HEK293 (cell line): ENCODE measurements at regions not wholly inside any gene's neighbourhood (a gene's known extent, or its start where the extent isn't known, plus 50 kb on each side); places are given as distances from the start of the nearest gene placed in this dataset.

Experiments
- CTCF ChIA-PET: fragments of 350-600 bp; formaldehyde crosslinking; extraction: SDS; loops from one replicate; lab custom pipeline; 2021; ENCODE audit warnings: antibody characterized with exemption; lab: Yijun Ruan, JAX
- POLR2A ChIA-PET: fragments of 300-600 bp; formaldehyde crosslinking; extraction: SDS; loops from one replicate; lab custom pipeline; 2020; ENCODE audit warnings: antibody characterized with exemption, inconsistent platforms; lab: Yijun Ruan, JAX
- H3K27ac ChIP-seq: fragments of 200-500 bp; sonication (Bioruptor generic); 2 replicates; pipeline ENCODE4 v1.5.1; 2014; ENCODE audit warnings: low read depth, low read length, control low read depth, inconsistent platforms; ENCODE audit errors: extremely low read depth
- H3K36me3 ChIP-seq, 2 experiments: fragments of 200-500 bp in 1 of 2; sonication (Bioruptor generic) in 1 of 2; 1 replicate in 1 of 2; 2 replicates in 1 of 2; pipeline ENCODE4 v1.5.1; 2014 to 2017; ENCODE audit warnings: inconsistent platforms in 2 of 2, low read length in 2 of 2; ENCODE audit not compliant: control insufficient read depth in 2 of 2, insufficient read depth in 1 of 2
- H3K4me1 ChIP-seq: fragments of 200-500 bp; sonication (Bioruptor generic); 2 replicates; pipeline ENCODE4 v1.5.1; 2014; ENCODE audit warnings: mild to moderate bottlenecking, low read length, inconsistent platforms; ENCODE audit not compliant: control insufficient read depth, insufficient read depth
- H3K4me3 ChIP-seq: 2 replicates; pipeline ENCODE4 v1.5.1; 2011; ENCODE audit warnings: low read depth, mild to moderate bottlenecking, control low read depth, low read length, moderate library complexity
- H3K9me3 ChIP-seq: fragments of 200-500 bp; sonication (Bioruptor generic); 2 replicates; pipeline ENCODE4 v1.5.1; 2014; ENCODE audit warnings: low read depth, low read length, inconsistent platforms; ENCODE audit not compliant: control insufficient read depth, insufficient read depth
- HOXD13 ChIP-seq: sonication (generic); formaldehyde crosslinking; IDR thresholded peaks from 2 replicates; pipeline ENCODE4 v1.8.0; 2022; ENCODE audit warnings: missing genetic modification reagents, borderline replicate concordance
- RBAK ChIP-seq: fragments of 450-650 bp; formaldehyde crosslinking; IDR thresholded peaks from 2 replicates; pipeline ENCODE4 v1.5.1; 2016; ENCODE audit warnings: missing biosample characterization, missing genetic modification characterization
- SP3 ChIP-seq: fragments of 450-650 bp; formaldehyde crosslinking; IDR thresholded peaks from 2 replicates; pipeline ENCODE4 v1.5.1; 2016; ENCODE audit warnings: missing biosample characterization, missing genetic modification characterization
- SP7 ChIP-seq: fragments of 450-650 bp; formaldehyde crosslinking; IDR thresholded peaks from 2 replicates; pipeline ENCODE4 v1.5.1; 2016; ENCODE audit warnings: missing biosample characterization, missing genetic modification characterization
- ZBTB11 ChIP-seq: fragments of 450-650 bp; formaldehyde crosslinking; conservative IDR thresholded peaks from 2 replicates; pipeline ENCODE4 v1.5.1; 2016; ENCODE audit warnings: low read depth, missing biosample characterization, missing genetic modification characterization
- ZBTB17 ChIP-seq: fragments of 450-650 bp; formaldehyde crosslinking; IDR thresholded peaks from 2 replicates; pipeline ENCODE4 v1.5.1; 2016; ENCODE audit warnings: missing biosample characterization, missing genetic modification characterization
- ZFP3 ChIP-seq: fragments of 450-650 bp; formaldehyde crosslinking; IDR thresholded peaks from 2 replicates; pipeline ENCODE4 v1.5.1; 2016; ENCODE audit warnings: low read depth, missing biosample characterization, missing genetic modification characterization
- ZFP41 ChIP-seq: fragments of 450-650 bp; formaldehyde crosslinking; IDR thresholded peaks from 2 replicates; pipeline ENCODE4 v1.5.1; 2016; ENCODE audit warnings: missing biosample characterization, missing genetic modification characterization, borderline replicate concordance
- ZNF174 ChIP-seq: fragments of 450-650 bp; formaldehyde crosslinking; IDR thresholded peaks from 2 replicates; pipeline ENCODE4 v1.5.0; 2017; ENCODE audit warnings: missing biosample characterization, mild to moderate bottlenecking, missing genetic modification characterization
- ZNF274 ChIP-seq, 2 experiments: fragments of 200-500 bp in 1 of 2; fragments of 450-650 bp in 1 of 2; sonication (Bioruptor generic) in 1 of 2; formaldehyde crosslinking in 1 of 2; IDR thresholded peaks; 2 replicates each; pipeline versions ENCODE4 v1.5.1 to v1.6.1; 2014 to 2016; ENCODE audit warnings: borderline replicate concordance in 1 of 2, inconsistent platforms in 1 of 2, low read length in 1 of 2, missing biosample characterization in 1 of 2, missing genetic modification characterization in 1 of 2
- ZNF394 ChIP-seq: fragments of 450-650 bp; formaldehyde crosslinking; IDR thresholded peaks from 2 replicates; pipeline ENCODE4 v1.5.1; 2016; ENCODE audit warnings: missing biosample characterization, missing genetic modification characterization, mild to moderate bottlenecking, moderate library complexity, borderline replicate concordance
- ZNF426 ChIP-seq: fragments of 450-650 bp; formaldehyde crosslinking; IDR thresholded peaks from 2 replicates; pipeline ENCODE4 v1.5.1; 2017; ENCODE audit warnings: missing biosample characterization, missing genetic modification characterization, mild to moderate bottlenecking, inconsistent platforms, moderate library complexity
- ZNF473 ChIP-seq: fragments of 450-650 bp; formaldehyde crosslinking; IDR thresholded peaks from 2 replicates; pipeline ENCODE4 v1.5.1; 2017; ENCODE audit warnings: missing biosample characterization, missing genetic modification characterization
- ZNF510 ChIP-seq: fragments of 450-650 bp; formaldehyde crosslinking; IDR thresholded peaks from 2 replicates; pipeline ENCODE4 v1.5.1; 2018; ENCODE audit warnings: mild to moderate bottlenecking, missing genetic modification characterization, missing biosample characterization; ENCODE audit not compliant: insufficient replicate concordance
- ZNF555 ChIP-seq: fragments of 450-650 bp; formaldehyde crosslinking; conservative IDR thresholded peaks from 2 replicates; pipeline ENCODE4 v1.5.1; 2017; ENCODE audit warnings: missing biosample characterization, mild to moderate bottlenecking, missing genetic modification characterization, inconsistent platforms
- ZNF585B ChIP-seq: fragments of 450-650 bp; formaldehyde crosslinking; IDR thresholded peaks from 2 replicates; pipeline ENCODE4 v1.5.1; 2016; ENCODE audit warnings: missing biosample characterization, missing genetic modification characterization
- ZNF623 ChIP-seq: fragments of 450-650 bp; formaldehyde crosslinking; IDR thresholded peaks from 2 replicates; pipeline ENCODE4 v1.5.1; 2016; ENCODE audit warnings: missing biosample characterization, missing genetic modification characterization
- ZNF677 ChIP-seq: fragments of 450-650 bp; IDR thresholded peaks from 2 replicates; pipeline ENCODE4 v1.5.0; 2018; ENCODE audit warnings: missing biosample characterization, mild to moderate bottlenecking, missing genetic modification characterization, moderate library complexity
- ZNF830 ChIP-seq: fragments of 450-650 bp; IDR thresholded peaks from 2 replicates; pipeline ENCODE4 v1.5.0; 2018; ENCODE audit warnings: missing biosample characterization, missing genetic modification characterization, low read depth, mild to moderate bottlenecking, moderate library complexity
- ZNF837 ChIP-seq: fragments of 450-650 bp; formaldehyde crosslinking; IDR thresholded peaks from 2 replicates; pipeline ENCODE4 v1.5.1; 2016; ENCODE audit warnings: missing biosample characterization, missing genetic modification characterization
- ZSCAN18 ChIP-seq: fragments of 450-650 bp; formaldehyde crosslinking; IDR thresholded peaks from 2 replicates; pipeline ENCODE4 v1.5.1; 2016; ENCODE audit warnings: missing biosample characterization, missing genetic modification characterization
- ZXDB ChIP-seq: fragments of 450-650 bp; formaldehyde crosslinking; IDR thresholded peaks from 2 replicates; pipeline ENCODE4 v1.5.1; 2016; ENCODE audit warnings: missing biosample characterization, missing genetic modification characterization

- H3K4me3 ChIP-seq = no peak overlapping the region
- POLR2A ChIA-PET = no interaction called here
- no peak overlapping the region for H3K27ac ChIP-seq
- no peaks in the 10 kb centered on the region for H3K4me1 ChIP-seq
- TF ChIP-seq ZFP41 (tag by site-specific recombination) = no peak
- TF ChIP-seq HOXD13 (CRISPR knock-in tag) = no peak
- TF ChIP-seq ZSCAN18 = no peak
- TF ChIP-seq RBAK (tag by site-specific recombination) = no peak
- no peak for TF ChIP-seq ZNF274 (IDR thresholded peaks at IDR 0.05; ENCODE audit: low read length)
- TF ChIP-seq ZNF274 (tag by site-specific recombination; IDR thresholded peaks at IDR 0.05; ENCODE audit: borderline replicate concordance) = no peak
- TF ChIP-seq ZFP3 = no peak
- TF ChIP-seq SP3 (tag by site-specific recombination) = no peak
- no peak for TF ChIP-seq ZNF473 (tag by site-specific recombination)
- no peak for TF ChIP-seq ZBTB17 (tag by site-specific recombination)
- no peak for TF ChIP-seq ZNF830 (tag by site-specific recombination)
- no peak for TF ChIP-seq SP7 (tag by site-specific recombination)
- no peaks in the 10 kb centered on the region for H3K36me3 ChIP-seq
- no peaks in the 10 kb centered on the region for H3K9me3 ChIP-seq
- CTCF ChIA-PET = no interaction called here
These were observed 443.2 kb upstream of the SEMA3A start for GRCh38 chr7:84637568-84638338.

- Histone ChIP-seq H3K27ac (no peak overlapping the region), H3K36me3 (no peaks in the 10 kb centered on the region), H3K9me3 (no peaks in the 10 kb centered on the region), H3K4me3 (no peak overlapping the region), H3K4me1 (no peaks in the 10 kb centered on the region)
- POLR2A ChIA-PET = no interaction called here
- CTCF ChIA-PET = no interaction called here
- peak; percentile 76 for TF ChIP-seq ZNF585B
- TF ChIP-seq ZNF174 (tag by site-specific recombination) = no peak
These were observed 437.3 kb upstream of the SEMA3A start for GRCh38 chr7:84631913-84632312.

GRCh38 chr7:84629640-84630318, 435.2 kb upstream of the SEMA3A start:
- Histone ChIP-seq H3K9me3 (no peaks in the 10 kb centered on the region), H3K27ac (no peak overlapping the region), H3K4me3 (no peak overlapping the region), H3K4me1 (no peaks in the 10 kb centered on the region), H3K36me3 (no peaks in the 10 kb centered on the region)
- POLR2A ChIA-PET = no interaction called here
- CTCF ChIA-PET = no interaction called here
- no peak for TF ChIP-seq ZNF677 (tag by site-specific recombination)
- peak; percentile 31 for TF ChIP-seq ZNF510 (tag by site-specific recombination)
- peak; percentile 59; the same call in 1 of the 2 replicates for TF ChIP-seq ZBTB11 (tag by site-specific recombination)
- peak; percentile 49 for TF ChIP-seq ZNF555
- no peak for TF ChIP-seq ZNF837 (tag by site-specific recombination)
- 0 out of 2 replicates have a peak, but pooled peaks have one; percentile 21 for TF ChIP-seq ZXDB (tag by site-specific recombination)
- peak; percentile 78; the same call in 1 of the 2 replicates for TF ChIP-seq ZNF394 (tag by site-specific recombination)
- TF ChIP-seq ZNF426 (tag by site-specific recombination) = peak; percentile 65
- TF ChIP-seq ZNF623 = peak; percentile 32; the same call in 1 of the 2 replicates
